Prostate gland (tissue), 2 donors: ENCODE measurements at regions not wholly inside any gene's neighbourhood (a gene's known extent, or its start where the extent isn't known, plus 50 kb on each side); places are given as distances from the start of the nearest gene placed in this dataset.

Source experiments
- DNase-seq: peaks from one replicate; pipeline ENCODE4 v3.0.0-alpha.2; 2019; ENCODE audit warnings: low spot score
- H3K27ac ChIP-seq, 2 donors: fragments of 200-600 bp; sonication (generic); 2 replicates each; pipeline ENCODE4 v1.5.1; 2017 to 2019
- H3K27me3 ChIP-seq: fragments of 200-600 bp; sonication (generic); replicated peaks from 2 replicates; pipeline ENCODE4 v1.5.1; 2019; ENCODE audit not compliant: insufficient read depth
- H3K36me3 ChIP-seq, 2 donors: fragments of 200-600 bp; sonication (generic); 1 replicate in 1 of 2; 2 replicates in 1 of 2; pipeline versions ENCODE4 v1.5.1 to v1.8.1; 2017 to 2019
- H3K4me1 ChIP-seq: fragments of 200-600 bp; sonication (generic); replicated peaks from 2 replicates; pipeline ENCODE4 v1.5.1; 2019
- H3K4me3 ChIP-seq, 2 donors: fragments of 200-600 bp; sonication (generic); 2 replicates each; pipeline ENCODE4 v1.5.1; 2017 to 2019
- H3K9me3 ChIP-seq: fragments of 200-600 bp; sonication (generic); 2 replicates; pipeline ENCODE4 v1.5.1; 2017
- POLR2A ChIP-seq: fragments of 450-650 bp; IDR thresholded peaks from one replicate; pipeline ENCODE4 v1.6.1; 2016; ENCODE audit warnings: antibody characterized with exemption, mild to moderate bottlenecking
- POLR2AphosphoS5 ChIP-seq: sonication (generic); formaldehyde crosslinking; IDR thresholded peaks from one replicate; pipeline ENCODE4 v1.6.1; 2017; ENCODE audit warnings: antibody characterized with exemption
- WGBS: methylation state at CpG from one replicate; pipeline ENCODE4 v1.1.5; 2018; 5-methylcytosine and 5-hydroxymethylcytosine counted together
- intact Hi-C: fragments of 100-400 bp; cut with DNase I; formaldehyde crosslinking; loops from one replicate; pipeline ENCODE4 v1.14.2; 2022
- TF ChIP-seq, protein P1 (sequence below), 4 experiments: fragments of 200-600 bp in 2 of 4; fragments of 450-650 bp in 2 of 4; sonication (generic) in 2 of 4; IDR thresholded peaks; 1 replicate in 3 of 4; 2 replicates in 1 of 4; pipeline ENCODE4 v1.5.1; 2016 to 2019; ENCODE audit warnings: antibody characterized with exemption in 4 of 4, mild to moderate bottlenecking in 2 of 4, moderate library complexity in 2 of 4

- Histone ChIP-seq H3K9me3 (no peaks in the 10 kb centered on the region), H3K36me3 (no peaks in the 10 kb centered on the region), H3K4me1 (no peaks in the 10 kb centered on the region), H3K27me3 (no peaks in the 10 kb centered on the region), H3K27ac (no peak overlapping the region), H3K4me3 (no peak overlapping the region)
- WGBS, result 82% methylated on average over 3 of the region's 3 CpGs
- intact Hi-C loops, result no loop called here
- TF ChIP-seq POLR2A, result no peak
- TF ChIP-seq, protein P1, sequence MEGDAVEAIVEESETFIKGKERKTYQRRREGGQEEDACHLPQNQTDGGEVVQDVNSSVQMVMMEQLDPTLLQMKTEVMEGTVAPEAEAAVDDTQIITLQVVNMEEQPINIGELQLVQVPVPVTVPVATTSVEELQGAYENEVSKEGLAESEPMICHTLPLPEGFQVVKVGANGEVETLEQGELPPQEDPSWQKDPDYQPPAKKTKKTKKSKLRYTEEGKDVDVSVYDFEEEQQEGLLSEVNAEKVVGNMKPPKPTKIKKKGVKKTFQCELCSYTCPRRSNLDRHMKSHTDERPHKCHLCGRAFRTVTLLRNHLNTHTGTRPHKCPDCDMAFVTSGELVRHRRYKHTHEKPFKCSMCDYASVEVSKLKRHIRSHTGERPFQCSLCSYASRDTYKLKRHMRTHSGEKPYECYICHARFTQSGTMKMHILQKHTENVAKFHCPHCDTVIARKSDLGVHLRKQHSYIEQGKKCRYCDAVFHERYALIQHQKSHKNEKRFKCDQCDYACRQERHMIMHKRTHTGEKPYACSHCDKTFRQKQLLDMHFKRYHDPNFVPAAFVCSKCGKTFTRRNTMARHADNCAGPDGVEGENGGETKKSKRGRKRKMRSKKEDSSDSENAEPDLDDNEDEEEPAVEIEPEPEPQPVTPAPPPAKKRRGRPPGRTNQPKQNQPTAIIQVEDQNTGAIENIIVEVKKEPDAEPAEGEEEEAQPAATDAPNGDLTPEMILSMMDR (IDR thresholded peaks at IDR 0.05), result no peak
- no peak for TF ChIP-seq POLR2AphosphoS5
- DNase-seq, result no peak
Measured at GRCh38 chr16:17729820-17730219, 259.1 kb upstream of the XYLT1 start.

GRCh38 chr16:17728196-17728595 lies 257.4 kb upstream of the XYLT1 start:
- WGBS, result 40% methylated on average over 4 of the region's 4 CpGs

DNA sequence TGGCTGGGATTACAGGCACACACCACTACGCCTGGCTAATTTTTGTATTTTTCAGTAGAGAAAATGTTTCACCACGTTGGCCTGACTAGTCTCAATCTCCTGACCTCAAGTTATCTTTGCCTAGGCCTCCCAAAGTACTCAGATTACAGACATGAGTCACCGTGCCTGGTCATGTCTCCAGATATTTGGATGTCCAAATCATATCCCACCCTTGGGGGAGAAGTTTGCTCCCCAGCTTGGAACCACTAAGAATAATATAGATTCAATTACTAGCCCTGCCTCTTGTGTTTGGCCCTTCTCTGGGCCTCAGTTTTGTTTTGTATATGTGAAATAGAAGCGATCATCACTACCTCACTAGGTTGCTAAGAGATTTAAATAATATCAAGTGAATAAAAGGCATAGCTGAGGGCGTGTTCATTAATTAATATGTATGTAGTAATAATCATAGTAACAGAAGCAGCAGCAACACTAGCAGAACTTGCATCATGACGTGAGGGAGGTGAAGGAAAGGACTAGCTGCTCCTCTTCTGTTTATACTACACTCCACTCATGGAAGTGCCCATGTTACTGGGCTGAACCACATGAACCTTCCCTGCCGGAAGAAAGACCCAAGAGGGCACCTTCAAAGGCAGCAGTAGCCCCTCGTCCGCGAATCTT lies 253.6 kb upstream of the XYLT1 start:
- H3K4me3 ChIP-seq, result no peak overlapping the region
- DNase-seq, result no peak
- TF ChIP-seq POLR2AphosphoS5 (no peak), POLR2A (no peak)
- TF ChIP-seq, protein P1 (IDR thresholded peaks at IDR 0.05), result no peak
- H3K36me3 ChIP-seq, result no peaks in the 10 kb centered on the region
- no peaks in the 10 kb centered on the region for H3K27me3 ChIP-seq
- H3K4me1 ChIP-seq, result no peaks in the 10 kb centered on the region
- WGBS, result 80% methylated on average over 10 of the region's 10 CpGs
- no peaks in the 10 kb centered on the region for H3K9me3 ChIP-seq
- intact Hi-C loops, result no loop called here
- H3K27ac ChIP-seq, result no peak overlapping the region

More at GRCh38 chr16:17728196-17728595, 257.4 kb upstream of the XYLT1 start:
- Histone ChIP-seq H3K4me3 (no peak overlapping the region), H3K9me3 (no peaks in the 10 kb centered on the region), H3K36me3 (no peaks in the 10 kb centered on the region), H3K27ac (no peak overlapping the region), H3K27me3 (no peaks in the 10 kb centered on the region), H3K4me1 (no peaks in the 10 kb centered on the region)
- TF ChIP-seq POLR2AphosphoS5, result no peak
- no peak for TF ChIP-seq POLR2A
- TF ChIP-seq, protein P1 (IDR thresholded peaks at IDR 0.05), result no peak
- DNase-seq, result no peak
- intact Hi-C loops, result no loop called here

GRCh38 chr16:17723531-17724134 lies 252.9 kb upstream of the XYLT1 start:
- Histone ChIP-seq H3K4me3 (no peak overlapping the region), H3K4me1 (no peaks in the 10 kb centered on the region), H3K27ac (no peak overlapping the region), H3K27me3 (no peaks in the 10 kb centered on the region), H3K9me3 (no peaks in the 10 kb centered on the region), H3K36me3 (no peaks in the 10 kb centered on the region)
- no peak for TF ChIP-seq POLR2AphosphoS5
- TF ChIP-seq, protein P1 (IDR thresholded peaks at IDR 0.05), result no peak
- no peak for TF ChIP-seq POLR2A
- intact Hi-C loops, result no loop called here
- 75% methylated on average over 10 of the region's 10 CpGs for WGBS
- no peak for DNase-seq

GRCh38 chr16:17718495-17718894 lies 247.7 kb upstream of the XYLT1 start:
- Histone ChIP-seq H3K36me3 (no peaks in the 10 kb centered on the region), H3K4me1 (no peaks in the 10 kb centered on the region), H3K27me3 (no peaks in the 10 kb centered on the region), H3K4me3 (no peak overlapping the region), H3K9me3 (no peaks in the 10 kb centered on the region), H3K27ac (no peak overlapping the region)
- DNase-seq, result no peak
- intact Hi-C loops, result no loop called here
- 73% methylated on average over 2 of the region's 2 CpGs for WGBS
- no peak for TF ChIP-seq POLR2A
- no peak for TF ChIP-seq POLR2AphosphoS5
- TF ChIP-seq, protein P1 (IDR thresholded peaks at IDR 0.05), result no peak
